A673 (cell line): ENCODE measurements at regions not wholly inside any gene's neighbourhood (a gene's known extent, or its start where the extent isn't known, plus 50 kb on each side); places are given as distances from the start of the nearest gene placed in this dataset.

Source experiments
- CTCF ChIP-seq: fragments of 300-800, 200-600 bp; sonication (generic); conservative IDR thresholded peaks from 2 replicates; pipeline ENCODE4 v1.5.1; 2017; ENCODE audit warnings: low read depth, mild to moderate bottlenecking, antibody characterized with exemption, low read length, moderate library complexity, mixed read lengths
- EZH2 ChIP-seq: fragments of 200-600 bp; sonication (generic); IDR thresholded peaks from 2 replicates; pipeline ENCODE4 v1.6.1; 2017; ENCODE audit warnings: borderline replicate concordance, low read depth, mild to moderate bottlenecking, mixed read lengths, antibody characterized with exemption, low read length; ENCODE audit not compliant: poor library complexity, severe bottlenecking

- TF ChIP-seq EZH2 = no peak
- TF ChIP-seq CTCF = no peak
These were observed 284.5 kb upstream of the JAG1 start for GRCh38 chr20:10958279-10958678.
